Hematopoietic multipotent progenitor cell treated with erythropoietin and hydrocortisone succinate and interleukin-3 and kit ligand, for 17 days (in vitro differentiated cells): ENCODE measurements at regions not wholly inside any gene's neighbourhood (a gene's known extent, or its start where the extent isn't known, plus 50 kb on each side); places are given as distances from the start of the nearest gene placed in this dataset.

Source experiments
- DNase-seq: peaks from one replicate; pipeline ENCODE4 v3.0.0-alpha.2; 2015; ENCODE audit warnings: low spot score

- DNase-seq = no peak
Measured at GRCh38 chr2:8168022-8168717, 513.7 kb upstream of the ID2 start.

GRCh38 chr2:8168876-8169424, 512.9 kb upstream of the ID2 start:
- no peak for DNase-seq

GRCh38 chr2:8169443-8169842, 512.4 kb upstream of the ID2 start:
- no peak for DNase-seq

DNA sequence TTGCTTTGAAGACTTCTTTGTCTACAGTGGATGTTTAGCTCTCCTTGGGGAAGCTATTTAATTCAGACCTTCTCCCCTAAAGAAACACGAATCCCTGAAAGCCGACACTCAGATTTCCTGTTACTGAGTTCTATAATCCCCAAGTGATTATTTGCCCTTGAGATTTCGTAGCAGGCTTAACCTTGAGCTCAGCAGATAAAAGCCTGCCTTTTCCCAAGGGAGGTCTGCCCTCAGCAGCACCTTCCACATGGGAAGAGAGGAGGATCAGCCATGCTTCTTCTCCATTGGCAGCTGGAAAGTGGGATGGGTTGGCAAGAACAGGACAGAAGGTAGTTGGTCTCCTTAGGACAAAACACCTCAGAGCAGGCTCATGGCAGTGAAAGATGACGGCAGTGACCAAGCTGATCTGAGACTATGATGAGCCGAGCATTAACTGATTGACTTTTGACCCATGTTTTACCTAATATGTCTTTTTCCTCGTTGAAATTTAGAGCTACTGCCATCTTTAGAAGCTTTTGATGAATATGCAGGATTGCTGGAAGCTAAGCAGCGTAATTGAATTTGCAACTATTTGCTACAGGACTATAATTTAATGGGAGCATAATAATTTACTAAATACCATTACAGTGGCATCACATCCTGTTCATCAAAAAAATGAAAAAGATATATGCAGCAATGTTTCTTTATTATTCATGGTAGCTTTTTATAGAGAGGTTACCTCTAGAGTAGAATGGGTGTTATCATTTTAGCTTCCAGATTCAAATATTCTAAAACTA, 511.1 kb upstream of the ID2 start:
- no peak for DNase-seq

- DNase-seq = no peak
Measured at GRCh38 chr2:8171608-8172007, 510.2 kb upstream of the ID2 start.

GRCh38 chr2:8172661-8173060, 509.2 kb upstream of the ID2 start:
- no peak for DNase-seq

- no peak for DNase-seq
Measured at GRCh38 chr2:8174641-8175257, 507.1 kb upstream of the ID2 start.

GRCh38 chr2:8176887-8177286, 505.0 kb upstream of the ID2 start:
- DNase-seq = no peak

- no peak for DNase-seq
Measured at GRCh38 chr2:8177566-8177965, 504.3 kb upstream of the ID2 start.

DNA sequence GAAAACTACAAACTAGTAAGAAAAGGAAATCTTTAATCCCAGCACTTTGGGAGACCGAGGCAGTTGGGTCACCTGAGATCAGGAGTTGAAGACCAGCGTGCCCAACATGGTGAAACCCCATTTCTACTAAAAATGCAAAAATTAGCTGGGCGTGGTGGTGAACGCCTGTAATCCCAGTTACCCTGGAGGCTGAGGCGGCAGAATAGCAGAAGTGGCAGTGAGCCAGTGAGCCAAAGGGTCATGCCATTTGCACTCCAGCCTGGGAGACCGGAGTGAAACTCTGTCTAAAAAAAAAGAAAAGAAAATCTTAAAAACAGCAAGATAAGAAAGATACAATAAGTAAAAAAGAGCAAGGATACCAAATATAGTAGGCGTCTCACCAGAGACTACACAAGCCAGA, 502.9 kb upstream of the ID2 start:
- no peak for DNase-seq

- DNase-seq = no peak
Measured at GRCh38 chr2:8189316-8189715, 492.5 kb upstream of the ID2 start.

- DNase-seq = no peak
Measured at GRCh38 chr2:8190279-8190678, 491.6 kb upstream of the ID2 start.

DNA sequence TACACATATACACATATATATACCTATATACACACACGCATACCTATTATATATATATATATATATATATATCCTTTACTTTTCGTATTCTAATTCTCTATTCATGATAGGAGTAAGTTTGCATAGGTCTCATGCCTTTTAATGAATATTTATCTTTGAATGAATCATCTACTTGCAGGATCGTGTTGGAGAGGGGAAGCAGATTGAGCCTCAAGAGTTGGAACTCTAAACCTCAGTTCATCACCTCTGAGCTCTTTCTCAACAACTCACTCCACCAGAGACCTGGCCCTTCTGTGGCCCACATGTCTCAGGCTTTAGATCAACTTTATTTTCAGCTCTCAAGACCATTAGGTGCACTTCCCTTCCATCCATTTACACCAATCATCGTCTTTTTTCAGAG, 490.4 kb upstream of the ID2 start:
- no peak for DNase-seq

- no peak for DNase-seq
Measured at GRCh38 chr2:8193146-8193545, 488.7 kb upstream of the ID2 start.

DNA sequence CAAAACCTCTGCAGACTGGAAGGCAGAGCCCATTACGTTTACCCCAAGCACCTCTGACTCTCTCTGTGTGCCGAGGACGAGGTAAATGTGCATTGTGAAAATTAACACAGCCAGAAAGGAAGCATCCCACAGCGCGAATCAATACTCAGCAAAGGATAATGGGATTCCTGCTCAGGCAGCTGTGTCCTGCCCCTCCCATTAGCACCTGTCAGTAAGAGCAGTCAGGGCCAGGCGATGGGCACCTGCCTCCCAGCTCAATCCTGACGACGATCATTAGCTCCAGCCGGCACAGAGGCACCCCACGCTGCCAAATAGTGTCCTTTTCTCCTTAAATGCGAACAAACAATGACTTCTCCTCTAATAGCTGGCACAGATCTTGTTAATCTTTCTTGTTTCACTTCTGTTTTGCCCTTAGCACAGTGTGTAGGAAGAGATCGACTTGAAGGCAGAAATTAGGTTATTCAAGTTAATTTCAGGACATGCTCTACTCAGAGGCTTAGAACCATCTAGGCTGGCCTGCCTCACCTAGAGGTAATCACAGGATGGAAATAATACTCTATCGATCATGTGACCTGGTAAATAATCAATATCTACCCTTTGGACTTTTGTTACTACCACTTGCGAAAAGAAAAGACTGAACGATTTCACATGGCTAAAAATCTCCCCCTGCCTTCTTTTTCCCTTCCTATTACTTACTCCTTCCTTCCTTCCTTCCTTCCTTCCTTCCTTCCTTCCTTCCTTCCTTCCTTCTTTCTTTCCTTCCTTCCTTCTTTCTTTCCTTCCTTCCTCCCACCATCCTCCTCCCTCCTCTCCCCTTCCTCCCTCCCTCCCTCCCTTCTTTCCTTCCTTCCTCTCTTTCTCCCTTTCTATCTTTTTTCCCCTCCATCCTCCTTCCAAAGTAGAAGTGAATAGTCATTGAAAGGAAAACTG, 487.9 kb upstream of the ID2 start:
- DNase-seq = no peak

DNA sequence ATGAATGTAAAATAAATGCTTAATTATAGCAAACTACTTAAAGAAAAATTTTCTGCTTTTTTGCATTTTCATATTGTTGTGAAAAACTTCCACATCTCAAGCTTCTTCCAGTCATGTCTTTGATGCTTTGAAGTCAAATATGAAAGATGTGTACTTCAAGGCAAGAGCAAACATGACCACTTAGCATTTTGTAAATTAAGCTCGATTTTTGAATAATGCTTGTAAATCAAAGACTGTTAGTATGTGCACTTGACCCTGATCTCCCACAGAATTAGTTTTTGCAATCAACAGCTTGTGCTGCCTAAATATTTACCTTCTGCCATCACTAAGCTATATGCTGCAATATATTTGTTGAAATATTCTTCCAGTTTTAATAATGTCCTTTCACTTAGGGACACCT, 486.1 kb upstream of the ID2 start:
- no peak for DNase-seq

DNA sequence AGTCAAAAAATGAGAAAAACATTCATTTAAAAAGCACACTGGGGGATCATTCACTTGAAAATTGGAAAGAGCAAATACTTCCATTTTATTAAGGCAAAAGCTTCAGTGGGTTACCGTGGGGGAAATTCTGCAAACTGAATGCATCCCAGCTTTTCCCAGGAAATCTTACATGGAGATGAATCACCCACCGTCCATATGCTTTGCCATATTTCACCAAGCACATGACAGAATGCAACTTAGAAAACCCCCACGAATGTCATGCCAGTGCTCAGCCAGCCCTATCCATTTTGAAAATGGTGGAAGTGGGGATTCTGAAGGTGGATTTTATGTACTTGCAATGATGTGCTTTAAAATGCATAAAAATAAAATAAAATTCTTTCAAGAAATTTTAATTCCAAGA, 485.5 kb upstream of the ID2 start:
- no peak for DNase-seq

DNA sequence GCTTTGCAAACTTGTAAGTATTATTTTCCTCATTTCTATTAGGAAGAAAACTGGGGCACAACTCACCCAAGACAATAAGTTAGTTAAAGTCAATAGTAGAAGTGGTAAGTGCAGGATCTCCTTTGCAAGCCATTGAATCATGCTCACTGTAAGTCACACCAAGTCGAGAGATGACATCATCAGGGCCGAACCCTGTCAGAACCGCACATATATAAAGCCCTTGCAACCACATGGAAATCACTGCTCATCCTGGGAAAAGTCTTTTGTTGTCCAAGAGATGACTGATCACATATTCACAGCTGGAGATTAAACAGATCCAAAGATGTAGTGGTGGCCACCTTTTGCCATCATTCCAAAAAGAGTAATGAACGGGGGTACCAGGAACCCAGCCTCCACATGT, 484.8 kb upstream of the ID2 start:
- no peak for DNase-seq

- no peak for DNase-seq
Measured at GRCh38 chr2:8197825-8198224, 484.0 kb upstream of the ID2 start.

GRCh38 chr2:8198766-8199382, 483.0 kb upstream of the ID2 start:
- no peak for DNase-seq

GRCh38 chr2:8202132-8202531, 479.7 kb upstream of the ID2 start:
- DNase-seq = no peak

GRCh38 chr2:8203364-8203763, 478.5 kb upstream of the ID2 start:
- no peak for DNase-seq
